ENCODE measurements at regions not wholly inside any gene's neighbourhood (a gene's known extent, or its start where the extent isn't known, plus 50 kb on each side); places are given as distances from the start of the nearest gene placed in this dataset.
A peak's percentile ranks its signal among the peaks of the same experiment; 100 is the strongest.
"Not testable (repeated sequence)": the region's sequence is repeated elsewhere in the genome, so short reads cannot be mapped to it uniquely, and the experiment has no call there.

GRCh38 chr18:40249390-40250080 lies 1705.5 kb upstream of the PIK3C3 start:
- DNase-seq (ENCODE audit: low spot score): no peak
- H3K4me1 ChIP-seq (ENCODE audit: control insufficient read depth in 2 of 2, insufficient read depth in 1 of 2, low read depth in 1 of 2, low read length in 2 of 2): no peaks in the 10 kb centered on the region
- no peaks in the 10 kb centered on the region for H3K9me3 ChIP-seq (replicated peaks in 1 of 2; ENCODE audit: control insufficient read depth in 2 of 2, insufficient read depth in 1 of 2, low read depth in 1 of 2, low read length in 2 of 2)
- no peak overlapping the region for H4K8ac ChIP-seq (ENCODE audit: low read depth, low read length)
- H2BK12ac ChIP-seq (ENCODE audit: low read length): no peak overlapping the region
- H3K14ac ChIP-seq (ENCODE audit: low read length): no peak overlapping the region
- no peak overlapping the region for H2AFZ ChIP-seq (ENCODE audit: low read length)
- H3K27me3 ChIP-seq (ENCODE audit: control insufficient read depth in 3 of 3, insufficient read depth in 3 of 3, low read depth in 1 of 3, low read length in 3 of 3): no peaks in the 10 kb centered on the region
- no peak overlapping the region for H3K23ac ChIP-seq (ENCODE audit: low read depth, low read length, poor library complexity)
- H3K27ac ChIP-seq (replicated peaks; ENCODE audit: low read length): no peak overlapping the region
- H2BK15ac ChIP-seq (ENCODE audit: low read length): no peak overlapping the region
- no peaks in the 10 kb centered on the region for H3K79me1 ChIP-seq (ENCODE audit: low read depth, low read length)
- no peak overlapping the region for H4K91ac ChIP-seq (ENCODE audit: low read depth, low read length, poor library complexity)
- H3K36me3 ChIP-seq (replicated peaks in 1 of 2; ENCODE audit: control insufficient read depth in 2 of 2, insufficient read depth in 2 of 2, low read length in 2 of 2): no peaks in the 10 kb centered on the region
- no peak overlapping the region for H3K9ac ChIP-seq (ENCODE audit: low read depth, low read length, poor library complexity)
- no peak overlapping the region for H3K18ac ChIP-seq (ENCODE audit: low read length)
- H2BK5ac ChIP-seq (ENCODE audit: low read length): no peak overlapping the region
- H2BK120ac ChIP-seq (ENCODE audit: low read depth, low read length): no peak overlapping the region
- no peak overlapping the region for H3K4ac ChIP-seq (ENCODE audit: low read length)
- no CpG with 5 or more reads among the region's 3 CpGs for WGBS, 2 donors (ENCODE audit: extremely low coverage in 2 of 2, insufficient read length in 2 of 2, insufficient replicate concordance in 1 of 2)
- H3K4me2 ChIP-seq (ENCODE audit: insufficient read depth, low read length, poor library complexity, severe bottlenecking): no peak overlapping the region
- H2AK5ac ChIP-seq (ENCODE audit: low read depth, low read length): no peak overlapping the region
- H3K4me3 ChIP-seq (ENCODE audit: low read length in 2 of 2): no peak overlapping the region

- not testable (repeated sequence) for H2BK5ac ChIP-seq (ENCODE audit: low read length); H3K9me3 ChIP-seq (replicated peaks in 1 of 2; ENCODE audit: control insufficient read depth in 2 of 2, insufficient read depth in 1 of 2, low read depth in 1 of 2, low read length in 2 of 2); H3K79me1 ChIP-seq (ENCODE audit: low read depth, low read length); H4K8ac ChIP-seq (ENCODE audit: low read depth, low read length); H2BK15ac ChIP-seq (ENCODE audit: low read length); H2BK12ac ChIP-seq (ENCODE audit: low read length); H4K91ac ChIP-seq (ENCODE audit: low read depth, low read length, poor library complexity); H3K23ac ChIP-seq (ENCODE audit: low read depth, low read length, poor library complexity); H3K4ac ChIP-seq (ENCODE audit: low read length); H3K18ac ChIP-seq (ENCODE audit: low read length); H3K4me3 ChIP-seq (ENCODE audit: low read length in 2 of 2); H3K36me3 ChIP-seq (replicated peaks in 1 of 2; ENCODE audit: control insufficient read depth in 2 of 2, insufficient read depth in 2 of 2, low read length in 2 of 2); H3K4me1 ChIP-seq (ENCODE audit: control insufficient read depth in 2 of 2, insufficient read depth in 1 of 2, low read depth in 1 of 2, low read length in 2 of 2); H3K4me2 ChIP-seq (ENCODE audit: insufficient read depth, low read length, poor library complexity, severe bottlenecking); DNase-seq (ENCODE audit: low spot score); H2AK5ac ChIP-seq (ENCODE audit: low read depth, low read length); H2BK120ac ChIP-seq (ENCODE audit: low read depth, low read length); H3K27me3 ChIP-seq (ENCODE audit: control insufficient read depth in 3 of 3, insufficient read depth in 3 of 3, low read depth in 1 of 3, low read length in 3 of 3); H3K9ac ChIP-seq (ENCODE audit: low read depth, low read length, poor library complexity); H3K27ac ChIP-seq (replicated peaks; ENCODE audit: low read length); H3K14ac ChIP-seq (ENCODE audit: low read length)
- no CpG with 5 or more reads among the region's 5 CpGs for WGBS, 2 donors (ENCODE audit: extremely low coverage in 2 of 2, insufficient read length in 2 of 2, insufficient replicate concordance in 1 of 2)
- H2AFZ ChIP-seq (ENCODE audit: low read length): peak overlapping the region; percentile 17
Observed at GRCh38 chr18:40245612-40246011, 1709.4 kb upstream of the PIK3C3 start.

- Histone ChIP-seq H3K27me3 (ENCODE audit: control insufficient read depth in 3 of 3, insufficient read depth in 3 of 3, low read depth in 1 of 3, low read length in 3 of 3) (no peaks in the 10 kb centered on the region), H3K14ac (ENCODE audit: low read length) (no peak overlapping the region), H3K36me3 (replicated peaks in 1 of 2; ENCODE audit: control insufficient read depth in 2 of 2, insufficient read depth in 2 of 2, low read length in 2 of 2) (no peaks in the 10 kb centered on the region), H3K4me2 (ENCODE audit: insufficient read depth, low read length, poor library complexity, severe bottlenecking) (no peak overlapping the region), H3K4me3 (ENCODE audit: low read length in 2 of 2) (no peak overlapping the region), H2AK5ac (ENCODE audit: low read depth, low read length) (no peak overlapping the region), H4K8ac (ENCODE audit: low read depth, low read length) (no peak overlapping the region), H3K79me1 (ENCODE audit: low read depth, low read length) (no peaks in the 10 kb centered on the region), H3K27ac (replicated peaks; ENCODE audit: low read length) (no peak overlapping the region), H2AFZ (ENCODE audit: low read length) (no peak overlapping the region), H2BK120ac (ENCODE audit: low read depth, low read length) (no peak overlapping the region), H4K91ac (ENCODE audit: low read depth, low read length, poor library complexity) (no peak overlapping the region), H2BK12ac (ENCODE audit: low read length) (no peak overlapping the region), H3K23ac (ENCODE audit: low read depth, low read length, poor library complexity) (no peak overlapping the region), H2BK15ac (ENCODE audit: low read length) (no peak overlapping the region), H3K18ac (ENCODE audit: low read length) (no peak overlapping the region), H3K9ac (ENCODE audit: low read depth, low read length, poor library complexity) (no peak overlapping the region), H3K9me3 (replicated peaks in 1 of 2; ENCODE audit: control insufficient read depth in 2 of 2, insufficient read depth in 1 of 2, low read depth in 1 of 2, low read length in 2 of 2) (no peaks in the 10 kb centered on the region), H3K4ac (ENCODE audit: low read length) (no peak overlapping the region), H3K4me1 (ENCODE audit: control insufficient read depth in 2 of 2, insufficient read depth in 1 of 2, low read depth in 1 of 2, low read length in 2 of 2) (peaks cover 0 to 3% of the 10 kb centered on the region in 2 donors), H2BK5ac (ENCODE audit: low read length) (no peak overlapping the region)
- no CpG with 5 or more reads among the region's 1 CpG for WGBS, 2 donors (ENCODE audit: extremely low coverage in 2 of 2, insufficient read length in 2 of 2, insufficient replicate concordance in 1 of 2)
- no peak for DNase-seq (ENCODE audit: low spot score)
Observed at GRCh38 chr18:40243607-40244006, 1711.4 kb upstream of the PIK3C3 start.

GRCh38 chr18:40235836-40236235 lies 1719.2 kb upstream of the PIK3C3 start:
- Histone ChIP-seq H3K27me3 (ENCODE audit: control insufficient read depth in 3 of 3, insufficient read depth in 3 of 3, low read depth in 1 of 3, low read length in 3 of 3) (no peaks in the 10 kb centered on the region), H2BK12ac (ENCODE audit: low read length) (no peak overlapping the region), H3K4me1 (ENCODE audit: control insufficient read depth in 2 of 2, insufficient read depth in 1 of 2, low read depth in 1 of 2, low read length in 2 of 2) (peaks cover 1 to 2% of the 10 kb centered on the region in 2 donors), H3K14ac (ENCODE audit: low read length) (no peak overlapping the region), H3K9ac (ENCODE audit: low read depth, low read length, poor library complexity) (no peak overlapping the region), H3K36me3 (replicated peaks in 1 of 2; ENCODE audit: control insufficient read depth in 2 of 2, insufficient read depth in 2 of 2, low read length in 2 of 2) (no peaks in the 10 kb centered on the region), H3K79me1 (ENCODE audit: low read depth, low read length) (no peaks in the 10 kb centered on the region), H3K9me3 (replicated peaks in 1 of 2; ENCODE audit: control insufficient read depth in 2 of 2, insufficient read depth in 1 of 2, low read depth in 1 of 2, low read length in 2 of 2) (no peaks in the 10 kb centered on the region), H2BK120ac (ENCODE audit: low read depth, low read length) (no peak overlapping the region), H2AFZ (ENCODE audit: low read length) (peak overlapping the region; percentile 1), H3K4me2 (ENCODE audit: insufficient read depth, low read length, poor library complexity, severe bottlenecking) (no peak overlapping the region), H3K18ac (ENCODE audit: low read length) (no peak overlapping the region), H4K8ac (ENCODE audit: low read depth, low read length) (no peak overlapping the region), H2AK5ac (ENCODE audit: low read depth, low read length) (no peak overlapping the region), H3K4ac (ENCODE audit: low read length) (no peak overlapping the region), H3K4me3 (ENCODE audit: low read length in 2 of 2) (no peak overlapping the region), H3K23ac (ENCODE audit: low read depth, low read length, poor library complexity) (no peak overlapping the region), H4K91ac (ENCODE audit: low read depth, low read length, poor library complexity) (no peak overlapping the region), H2BK15ac (ENCODE audit: low read length) (no peak overlapping the region), H3K27ac (replicated peaks; ENCODE audit: low read length) (no peak overlapping the region), H2BK5ac (ENCODE audit: low read length) (no peak overlapping the region)
- peak; percentile 1 for DNase-seq (ENCODE audit: low spot score)
- WGBS, 2 donors (ENCODE audit: extremely low coverage in 2 of 2, insufficient read length in 2 of 2, insufficient replicate concordance in 1 of 2): no CpG with 5 or more reads among the region's 6 CpGs

Data from neuronal stem cell (in vitro differentiated cells).